Endothelial cell of umbilical vein (primary cell): ENCODE measurements at regions not wholly inside any gene's neighbourhood (a gene's known extent, or its start where the extent isn't known, plus 50 kb on each side); places are given as distances from the start of the nearest gene placed in this dataset.

Experiments
- BruUV-seq: library from RNA; stranded (reverse); fragments of 400-500 nt; replicated peaks from 2 replicates; lab custom pipeline; 2021; lab: Mats Ljungman, UMichigan
- CTCF ChIA-PET: fragments of 300-600, 350-600 bp; sonication (Branson Sonifier 250); formaldehyde crosslinking; loops from one replicate; lab custom pipeline; 2021; ENCODE audit warnings: antibody characterized with exemption, inconsistent platforms; lab: Charles Lee
- POLR2A ChIA-PET: fragments of 300-600, 350-600 bp; sonication (Branson Sonifier 250); formaldehyde crosslinking; loops from one replicate; lab custom pipeline; 2021; ENCODE audit warnings: antibody characterized with exemption, inconsistent platforms; lab: Charles Lee
- DNase-seq: peaks from one replicate; pipeline ENCODE4 v3.0.0-alpha.2; 2011; ENCODE audit warnings: low read depth, low spot score
- FAIRE-seq: peaks from 2 replicates; lab custom pipeline; 2011; peaks lifted over from hg19 to GRCh38; lab: Jason Lieb, UNC
- H2AFZ ChIP-seq: 2 replicates; pipeline ENCODE4 v1.6.0; 2012; ENCODE audit warnings: low read depth, low read length, control low read depth, inconsistent platforms
- H3K27ac ChIP-seq: 2 replicates; pipeline ENCODE4 v1.5.1; 2011; ENCODE audit warnings: low read depth, mild to moderate bottlenecking, control low read depth, low read length, moderate library complexity; ENCODE audit not compliant: insufficient read depth
- H3K27me3 ChIP-seq, 2 experiments: 2 replicates each; pipeline versions ENCODE4 v1.6.0 to v1.6.1; 2011; ENCODE audit warnings: low read length in 2 of 2, mixed read lengths in 1 of 2; ENCODE audit not compliant: control insufficient read depth in 2 of 2, insufficient read depth in 2 of 2
- H3K36me3 ChIP-seq, 2 experiments: 2 replicates in 1 of 2; 3 replicates in 1 of 2; pipeline ENCODE4 v1.5.1; 2011; ENCODE audit warnings: low read length in 2 of 2, mild to moderate bottlenecking in 1 of 2, moderate library complexity in 1 of 2; ENCODE audit not compliant: control insufficient read depth in 2 of 2, insufficient read depth in 2 of 2; ENCODE audit errors: extremely low read depth in 1 of 2
- H3K4me1 ChIP-seq: 3 replicates; pipeline ENCODE4 v1.5.1; 2011; ENCODE audit warnings: mild to moderate bottlenecking, low read length; ENCODE audit not compliant: control insufficient read depth, insufficient read depth; ENCODE audit errors: extremely low read depth
- H3K4me2 ChIP-seq: 2 replicates; pipeline ENCODE4 v1.6.1; 2011; ENCODE audit warnings: low read length, control low read depth, mixed read lengths; ENCODE audit not compliant: insufficient read depth
- H3K4me3 ChIP-seq, 3 experiments: fragments of 200-600 bp in 1 of 3; sonication (generic), shearing (Covaris generic) in 1 of 3; replicated peaks in 1 of 3; 2 replicates each; pipeline ENCODE4 v1.5.1; 2011 to 2016; ENCODE audit warnings: control low read depth in 3 of 3, low read length in 3 of 3, mild to moderate bottlenecking in 2 of 3, inconsistent platforms in 1 of 3, low read depth in 1 of 3, moderate library complexity in 1 of 3; ENCODE audit not compliant: insufficient read depth in 1 of 3
- H3K79me2 ChIP-seq: 2 replicates; pipeline ENCODE4 v1.6.0; 2012; ENCODE audit warnings: low read length, inconsistent platforms; ENCODE audit not compliant: control insufficient read depth, insufficient read depth
- H3K9ac ChIP-seq: replicated peaks from 2 replicates; pipeline ENCODE3; 2011; ENCODE audit warnings: low read length, control low read depth; ENCODE audit not compliant: insufficient read depth; ENCODE audit errors: extremely low read depth
- H3K9me1 ChIP-seq: replicated peaks from 3 replicates; pipeline ENCODE4 v1.6.0; 2011; ENCODE audit warnings: mild to moderate bottlenecking, low read length; ENCODE audit not compliant: control insufficient read depth, insufficient read depth; ENCODE audit errors: extremely low read depth
- H3K9me3 ChIP-seq: replicated peaks from 2 replicates; pipeline ENCODE4 v1.5.1; 2012; ENCODE audit warnings: low read length, inconsistent platforms; ENCODE audit not compliant: control insufficient read depth, insufficient read depth
- H4K20me1 ChIP-seq: replicated peaks from 2 replicates; pipeline ENCODE3; 2011; ENCODE audit warnings: mild to moderate bottlenecking, low read length; ENCODE audit not compliant: control insufficient read depth, insufficient read depth; ENCODE audit errors: extremely low read depth
- CTCF ChIP-seq, 2 donors: IDR thresholded peaks; 1 replicate in 1 of 2; 2 replicates in 1 of 2; pipeline ENCODE4 v1.5.1; 2011; ENCODE audit warnings: low read length in 2 of 2, mild to moderate bottlenecking in 2 of 2, moderate library complexity in 2 of 2, control low read depth in 1 of 2, inconsistent platforms in 1 of 2, low read depth in 1 of 2; ENCODE audit not compliant: insufficient read depth in 1 of 2; ENCODE audit errors: extremely low read depth in 1 of 2
- EZH2 ChIP-seq: IDR thresholded peaks from 2 replicates; pipeline ENCODE4 v1.6.1; 2012; ENCODE audit warnings: borderline replicate concordance, low read depth, mild to moderate bottlenecking, moderate library complexity, low read length, inconsistent platforms; ENCODE audit not compliant: severe bottlenecking
- FOS ChIP-seq: IDR thresholded peaks from 2 replicates; pipeline ENCODE4 v1.6.1; 2011; ENCODE audit warnings: mild to moderate bottlenecking, low read length, moderate library complexity, borderline replicate concordance; ENCODE audit not compliant: insufficient read depth
- GATA2 ChIP-seq: IDR thresholded peaks from 2 replicates; pipeline ENCODE4 v1.7.0; 2011; ENCODE audit warnings: low read depth, mild to moderate bottlenecking, moderate library complexity, mixed read lengths, low read length; ENCODE audit not compliant: insufficient read length, insufficient read depth
- JUN ChIP-seq: IDR thresholded peaks from 2 replicates; pipeline ENCODE4 v1.6.1; 2011; ENCODE audit warnings: borderline replicate concordance, low read depth; ENCODE audit not compliant: insufficient read length, insufficient read depth
- MAX ChIP-seq: IDR thresholded peaks from 2 replicates; pipeline ENCODE4 v1.6.1; 2011; ENCODE audit not compliant: insufficient read depth, insufficient read length
- MYC ChIP-seq: IDR thresholded peaks from one replicate; pipeline ENCODE4 v1.6.1; 2011; ENCODE audit warnings: mild to moderate bottlenecking, low read depth, low read length
- POLR2A ChIP-seq: IDR thresholded peaks from 2 replicates; pipeline ENCODE4 v1.6.1; 2012; ENCODE audit warnings: low read depth, mild to moderate bottlenecking, control low read depth, low read length
- POLR2AphosphoS5 ChIP-seq: IDR thresholded peaks from 2 replicates; pipeline ENCODE4 v1.6.1; 2012; ENCODE audit warnings: low read depth, mild to moderate bottlenecking, control low read depth, low read length, moderate library complexity; ENCODE audit not compliant: insufficient read depth
- dilution Hi-C: fragments of 300-500 bp; cut with MboI; formaldehyde crosslinking; loops from one replicate; pipeline ENCODE4 v1.15.0; 2019; ENCODE audit warnings: low sequenced_read_pairs; ENCODE audit not compliant: extremely low pct_ligation_motif_present
- intact Hi-C: fragments of 100-400 bp; cut with micrococcal nuclease; formaldehyde crosslinking; loops from one replicate; pipeline ENCODE4 v1.10.0; 2022

- Histone ChIP-seq H2AFZ (no peak overlapping the region), H3K4me3 (no peak overlapping the region), H3K9me1 (no peaks in the 10 kb centered on the region), H4K20me1 (no peaks in the 10 kb centered on the region), H3K27me3 (no peaks in the 10 kb centered on the region), H3K27ac (no peak overlapping the region), H3K9me3 (no peaks in the 10 kb centered on the region), H3K4me2 (no peak overlapping the region), H3K36me3 (no peaks in the 10 kb centered on the region), H3K9ac (no peak overlapping the region), H3K4me1 (no peaks in the 10 kb centered on the region), H3K79me2 (no peaks in the 10 kb centered on the region)
- dilution Hi-C loops: no loop called here
- intact Hi-C loops: no loop called here
- no peak for DNase-seq
- TF ChIP-seq POLR2A: no peak
- no peak for TF ChIP-seq FOS
- TF ChIP-seq GATA2: no peak
- no peak for TF ChIP-seq MYC
- TF ChIP-seq MAX: no peak
- TF ChIP-seq EZH2: no peak
- TF ChIP-seq CTCF (IDR thresholded peaks at IDR 0.05; ENCODE audit: extremely low read depth in 1 of 2, insufficient read depth in 1 of 2, low read depth in 1 of 2, low read length in 2 of 2): no peak
- no peak for TF ChIP-seq JUN
- no peak for TF ChIP-seq POLR2AphosphoS5
- no peak for FAIRE-seq
- POLR2A ChIA-PET: no interaction called here
- BruUV-seq: no TSS peak
- CTCF ChIA-PET: no interaction called here
These were observed 196.3 kb upstream of the ALCAM start for GRCh38 chr3:105170423-105170822.
